K562 (cell line): ENCODE measurements at regions not wholly inside any gene's neighbourhood (a gene's known extent, or its start where the extent isn't known, plus 50 kb on each side); places are given as distances from the start of the nearest gene placed in this dataset.

Experiments used
- BRD9 ChIP-seq: fragments of 450-650 bp; IDR thresholded peaks from 2 replicates; pipeline ENCODE4 v1.6.1; 2018; ENCODE audit warnings: low read depth; ENCODE audit not compliant: partially characterized antibody
- EHMT2 ChIP-seq: fragments of 450-650 bp; IDR thresholded peaks from 2 replicates; pipeline ENCODE4 v1.6.1; 2018; ENCODE audit warnings: antibody characterized with exemption
- HMG20A ChIP-seq: fragments of 450-650 bp; formaldehyde crosslinking; conservative IDR thresholded peaks from 2 replicates; pipeline ENCODE4 v1.4.0; 2020; ENCODE audit warnings: mild to moderate bottlenecking, mixed read lengths
- JUNB ChIP-seq: fragments of 450-650 bp; formaldehyde crosslinking; conservative IDR thresholded peaks from 2 replicates; pipeline ENCODE4 v1.4.0; 2020; ENCODE audit warnings: mild to moderate bottlenecking
- KLF1 ChIP-seq: fragments of 450-650 bp; IDR thresholded peaks from 2 replicates; pipeline ENCODE4 v1.6.1; 2016; ENCODE audit warnings: missing genetic modification characterization, missing compliant biosample characterization
- NEUROD1 ChIP-seq: fragments of 150-350 bp; IDR thresholded peaks from 2 replicates; pipeline ENCODE4 v1.6.1; 2014; ENCODE audit warnings: borderline replicate concordance, low read length, low read depth; ENCODE audit not compliant: partially characterized antibody
- NRF1 ChIP-seq, 2 experiments: fragments of 450-650 bp; IDR thresholded peaks in 1 of 2; conservative IDR thresholded peaks in 1 of 2; 2 replicates each; pipeline ENCODE4 v1.6.1; 2014; ENCODE audit warnings: mild to moderate bottlenecking in 2 of 2
- PRPF4 ChIP-seq: fragments of 200-400 bp; formaldehyde crosslinking; IDR thresholded peaks from one replicate; pipeline ENCODE4 v1.6.1; 2017; ENCODE audit warnings: low read length, low read depth, mild to moderate bottlenecking; ENCODE audit not compliant: insufficient read depth, poor library complexity, severe bottlenecking
- RBFOX2 ChIP-seq: fragments of 200-400 bp; formaldehyde crosslinking; IDR thresholded peaks from 2 replicates; pipeline ENCODE4 v1.6.1; 2017; ENCODE audit warnings: low read depth, mild to moderate bottlenecking, low read length, moderate library complexity
- SOX6 ChIP-seq: fragments of 450-650 bp; IDR thresholded peaks from 2 replicates; pipeline ENCODE4 v1.6.1; 2014; ENCODE audit warnings: mild to moderate bottlenecking
- ZNF431 ChIP-seq: sonication (generic); formaldehyde crosslinking; IDR thresholded peaks from 2 replicates; pipeline ENCODE4 v1.8.0; 2022; ENCODE audit warnings: mild to moderate bottlenecking, missing genetic modification reagents
- ZNF778 ChIP-seq: fragments of 450-650 bp; formaldehyde crosslinking; IDR thresholded peaks from 2 replicates; pipeline ENCODE4 v1.4.0; 2020; ENCODE audit warnings: mild to moderate bottlenecking, moderate library complexity
- TF ChIP-seq, protein P1 (sequence below): sonication (generic); formaldehyde crosslinking; IDR thresholded peaks from 2 replicates; pipeline ENCODE4 v1.8.1; 2023; ENCODE audit warnings: mild to moderate bottlenecking, missing genetic modification reagents
- TF ChIP-seq, protein P2 (sequence below): fragments of 450-650 bp; IDR thresholded peaks from 2 replicates; pipeline ENCODE4 v1.6.1; 2017; ENCODE audit warnings: mild to moderate bottlenecking, moderate library complexity
- TF ChIP-seq, protein P3 (sequence below): sonication (generic); formaldehyde crosslinking; IDR thresholded peaks from 2 replicates; pipeline ENCODE4 v1.8.0; 2022; ENCODE audit warnings: mild to moderate bottlenecking, missing genetic modification reagents, borderline replicate concordance
- TF ChIP-seq, protein P4 (sequence below): fragments of 450-650 bp; IDR thresholded peaks from 2 replicates; pipeline ENCODE4 v1.6.1; 2016; ENCODE audit warnings: antibody characterized with exemption

DNA sequence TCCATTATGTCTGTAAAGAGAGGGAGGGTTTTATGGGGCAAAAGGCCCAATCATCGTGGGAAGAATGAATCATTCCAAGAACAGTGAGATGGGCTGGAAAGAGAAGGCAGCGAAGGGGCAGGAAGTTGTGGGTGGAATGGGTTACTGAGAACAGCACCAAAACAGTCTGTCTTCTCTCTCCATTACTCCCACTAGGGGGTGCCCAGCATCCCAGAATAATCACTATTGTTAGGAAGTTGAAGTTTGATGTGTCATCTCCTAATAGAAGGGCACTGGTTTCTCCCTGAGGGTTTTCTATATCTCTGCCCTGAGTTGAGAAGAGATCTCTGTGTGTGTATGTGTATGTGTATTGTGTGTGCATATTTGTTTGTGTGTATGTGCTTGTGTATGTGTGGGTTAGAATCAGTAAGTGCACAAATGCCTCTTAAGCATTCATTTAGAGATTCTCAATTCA lies 76.6 kb upstream of the MAP4K3 start (continued):
- TF ChIP-seq KLF1 (tag) (no peak), PRPF4 (no peak), BRD9 (peak; percentile 21), SOX6 (peak; percentile 81), NRF1 (conservative IDR thresholded peaks at IDR 0.05 in 1 of 2, IDR thresholded peaks at IDR 0.05 in 1 of 2) (no peak), JUNB (CRISPR knock-in tag) (no peak), RBFOX2 (no peak), HMG20A (CRISPR knock-in tag) (no peak), ZNF431 (no peak), ZNF778 (no peak), EHMT2 (no peak), NEUROD1 (no peak)
- TF ChIP-seq, protein P1, sequence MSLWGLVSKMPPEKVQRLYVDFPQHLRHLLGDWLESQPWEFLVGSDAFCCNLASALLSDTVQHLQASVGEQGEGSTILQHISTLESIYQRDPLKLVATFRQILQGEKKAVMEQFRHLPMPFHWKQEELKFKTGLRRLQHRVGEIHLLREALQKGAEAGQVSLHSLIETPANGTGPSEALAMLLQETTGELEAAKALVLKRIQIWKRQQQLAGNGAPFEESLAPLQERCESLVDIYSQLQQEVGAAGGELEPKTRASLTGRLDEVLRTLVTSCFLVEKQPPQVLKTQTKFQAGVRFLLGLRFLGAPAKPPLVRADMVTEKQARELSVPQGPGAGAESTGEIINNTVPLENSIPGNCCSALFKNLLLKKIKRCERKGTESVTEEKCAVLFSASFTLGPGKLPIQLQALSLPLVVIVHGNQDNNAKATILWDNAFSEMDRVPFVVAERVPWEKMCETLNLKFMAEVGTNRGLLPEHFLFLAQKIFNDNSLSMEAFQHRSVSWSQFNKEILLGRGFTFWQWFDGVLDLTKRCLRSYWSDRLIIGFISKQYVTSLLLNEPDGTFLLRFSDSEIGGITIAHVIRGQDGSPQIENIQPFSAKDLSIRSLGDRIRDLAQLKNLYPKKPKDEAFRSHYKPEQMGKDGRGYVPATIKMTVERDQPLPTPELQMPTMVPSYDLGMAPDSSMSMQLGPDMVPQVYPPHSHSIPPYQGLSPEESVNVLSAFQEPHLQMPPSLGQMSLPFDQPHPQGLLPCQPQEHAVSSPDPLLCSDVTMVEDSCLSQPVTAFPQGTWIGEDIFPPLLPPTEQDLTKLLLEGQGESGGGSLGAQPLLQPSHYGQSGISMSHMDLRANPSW = no peak
- TF ChIP-seq, protein P2, sequence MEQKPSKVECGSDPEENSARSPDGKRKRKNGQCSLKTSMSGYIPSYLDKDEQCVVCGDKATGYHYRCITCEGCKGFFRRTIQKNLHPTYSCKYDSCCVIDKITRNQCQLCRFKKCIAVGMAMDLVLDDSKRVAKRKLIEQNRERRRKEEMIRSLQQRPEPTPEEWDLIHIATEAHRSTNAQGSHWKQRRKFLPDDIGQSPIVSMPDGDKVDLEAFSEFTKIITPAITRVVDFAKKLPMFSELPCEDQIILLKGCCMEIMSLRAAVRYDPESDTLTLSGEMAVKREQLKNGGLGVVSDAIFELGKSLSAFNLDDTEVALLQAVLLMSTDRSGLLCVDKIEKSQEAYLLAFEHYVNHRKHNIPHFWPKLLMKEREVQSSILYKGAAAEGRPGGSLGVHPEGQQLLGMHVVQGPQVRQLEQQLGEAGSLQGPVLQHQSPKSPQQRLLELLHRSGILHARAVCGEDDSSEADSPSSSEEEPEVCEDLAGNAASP = no peak
- TF ChIP-seq, protein P3, sequence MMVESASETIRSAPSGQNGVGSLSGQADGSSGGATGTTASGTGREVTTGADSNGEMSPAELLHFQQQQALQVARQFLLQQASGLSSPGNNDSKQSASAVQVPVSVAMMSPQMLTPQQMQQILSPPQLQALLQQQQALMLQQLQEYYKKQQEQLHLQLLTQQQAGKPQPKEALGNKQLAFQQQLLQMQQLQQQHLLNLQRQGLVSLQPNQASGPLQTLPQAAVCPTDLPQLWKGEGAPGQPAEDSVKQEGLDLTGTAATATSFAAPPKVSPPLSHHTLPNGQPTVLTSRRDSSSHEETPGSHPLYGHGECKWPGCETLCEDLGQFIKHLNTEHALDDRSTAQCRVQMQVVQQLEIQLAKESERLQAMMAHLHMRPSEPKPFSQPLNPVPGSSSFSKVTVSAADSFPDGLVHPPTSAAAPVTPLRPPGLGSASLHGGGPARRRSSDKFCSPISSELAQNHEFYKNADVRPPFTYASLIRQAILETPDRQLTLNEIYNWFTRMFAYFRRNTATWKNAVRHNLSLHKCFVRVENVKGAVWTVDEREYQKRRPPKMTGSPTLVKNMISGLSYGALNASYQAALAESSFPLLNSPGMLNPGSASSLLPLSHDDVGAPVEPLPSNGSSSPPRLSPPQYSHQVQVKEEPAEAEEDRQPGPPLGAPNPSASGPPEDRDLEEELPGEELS (CRISPR knock-in tag) = no peak
- TF ChIP-seq, protein P4, sequence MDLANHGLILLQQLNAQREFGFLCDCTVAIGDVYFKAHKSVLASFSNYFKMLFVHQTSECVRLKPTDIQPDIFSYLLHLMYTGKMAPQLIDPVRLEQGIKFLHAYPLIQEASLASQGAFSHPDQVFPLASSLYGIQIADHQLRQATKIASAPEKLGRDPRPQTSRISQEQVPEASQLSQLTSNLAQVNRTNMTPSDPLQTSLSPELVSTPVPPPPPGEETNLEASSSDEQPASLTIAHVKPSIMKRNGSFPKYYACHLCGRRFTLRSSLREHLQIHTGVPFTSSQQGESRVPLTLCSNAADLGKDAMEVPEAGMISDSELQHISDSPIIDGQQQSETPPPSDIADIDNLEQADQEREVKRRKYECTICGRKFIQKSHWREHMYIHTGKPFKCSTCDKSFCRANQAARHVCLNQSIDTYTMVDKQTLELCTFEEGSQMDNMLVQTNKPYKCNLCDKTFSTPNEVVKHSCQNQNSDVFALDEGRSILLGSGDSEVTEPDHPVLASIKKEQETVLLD = no peak
